DOHH2 (cell line): ENCODE measurements at regions not wholly inside any gene's neighbourhood (a gene's known extent, or its start where the extent isn't known, plus 50 kb on each side); places are given as distances from the start of the nearest gene placed in this dataset.

Experiments
- H3F3A ChIP-seq: fragments of 200-600 bp; sonication (generic), shearing (Covaris generic); 2 replicates; pipeline ENCODE4 v1.6.0; 2016; ENCODE audit warnings: antibody characterized with exemption, mild to moderate bottlenecking; ENCODE audit not compliant: control insufficient read depth, insufficient read depth
- H3K27ac ChIP-seq: fragments of 200-600 bp; sonication (generic); 2 replicates; pipeline ENCODE4 v1.5.1; 2014; ENCODE audit warnings: low read depth, mild to moderate bottlenecking, low read length, moderate library complexity
- H3K27me3 ChIP-seq: fragments of 200-600 bp; sonication (generic); 2 replicates; pipeline ENCODE4 v1.6.1; 2014; ENCODE audit warnings: mild to moderate bottlenecking, low read length, mixed read lengths; ENCODE audit not compliant: control insufficient read depth
- H3K36me3 ChIP-seq: fragments of 200-600 bp; sonication (generic); 2 replicates; pipeline ENCODE4 v1.6.1; 2014; ENCODE audit warnings: mild to moderate bottlenecking, low read length, moderate library complexity, mixed read lengths; ENCODE audit not compliant: control insufficient read depth
- H3K4me1 ChIP-seq: fragments of 200-600 bp; sonication (generic); 2 replicates; pipeline ENCODE4 v1.6.1; 2014; ENCODE audit warnings: mild to moderate bottlenecking, low read length, mixed read lengths; ENCODE audit not compliant: control insufficient read depth
- H3K4me2 ChIP-seq: fragments of 200-600 bp; sonication (generic); 2 replicates; pipeline ENCODE4 v1.6.0; 2014; ENCODE audit warnings: mild to moderate bottlenecking, low read length, moderate library complexity
- H3K4me3 ChIP-seq: fragments of 200-600 bp; sonication (generic); 2 replicates; pipeline ENCODE4 v1.5.1; 2014; ENCODE audit warnings: mild to moderate bottlenecking, low read length, mixed read lengths
- H3K79me2 ChIP-seq: fragments of 200-600 bp; sonication (generic); 2 replicates; pipeline ENCODE4 v1.6.1; 2014; ENCODE audit warnings: mild to moderate bottlenecking, low read length, mixed read lengths; ENCODE audit not compliant: control insufficient read depth
- H3K9me2 ChIP-seq: fragments of 200-600 bp; sonication (generic); replicated peaks from 2 replicates; pipeline ENCODE4 v1.6.1; 2014; ENCODE audit warnings: mild to moderate bottlenecking, low read length, mixed read lengths; ENCODE audit not compliant: control insufficient read depth
- H3K9me3 ChIP-seq: fragments of 200-600 bp; sonication (generic); 2 replicates; pipeline ENCODE4 v1.6.1; 2014; ENCODE audit warnings: antibody characterized with exemption, low read length, mixed read lengths; ENCODE audit not compliant: control insufficient read depth, insufficient read depth
- H4K20me1 ChIP-seq: fragments of 200-600 bp; sonication (generic); 2 replicates; pipeline ENCODE4 v1.6.0; 2014; ENCODE audit warnings: low read depth, mild to moderate bottlenecking, antibody characterized with exemption, low read length, moderate library complexity; ENCODE audit not compliant: control insufficient read depth, insufficient read depth
- EZH2phosphoT487 ChIP-seq: fragments of 200-600 bp; sonication (generic); IDR thresholded peaks from 2 replicates; pipeline ENCODE4 v1.6.1; 2017; ENCODE audit warnings: borderline replicate concordance, mild to moderate bottlenecking, antibody characterized with exemption, low read length, moderate library complexity, mixed read lengths
- TF ChIP-seq, protein P1 (sequence below): fragments of 200-600 bp; sonication (generic); IDR thresholded peaks from one replicate; pipeline ENCODE4 v1.5.1; 2014; ENCODE audit warnings: antibody characterized with exemption, mild to moderate bottlenecking, low read depth, low read length; ENCODE audit not compliant: poor library complexity, severe bottlenecking

GRCh38 chr6:140855520-140855919 lies 1277.2 kb upstream of the GJE1 start:
- no peaks in the 10 kb centered on the region for H3K36me3 ChIP-seq
- H3K4me1 ChIP-seq = no peaks in the 10 kb centered on the region
- no peaks in the 10 kb centered on the region for H3K79me2 ChIP-seq
- H3K27me3 ChIP-seq = no peaks in the 10 kb centered on the region
- H3F3A ChIP-seq = no peaks in the 10 kb centered on the region
- no peaks in the 10 kb centered on the region for H4K20me1 ChIP-seq
- no peaks in the 10 kb centered on the region for H3K9me3 ChIP-seq
- no peak overlapping the region for H3K27ac ChIP-seq
- no peak overlapping the region for H3K4me3 ChIP-seq
- no peak for TF ChIP-seq EZH2phosphoT487
- no peak overlapping the region for H3K4me2 ChIP-seq
- H3K9me2 ChIP-seq = no peaks in the 10 kb centered on the region

DNA sequence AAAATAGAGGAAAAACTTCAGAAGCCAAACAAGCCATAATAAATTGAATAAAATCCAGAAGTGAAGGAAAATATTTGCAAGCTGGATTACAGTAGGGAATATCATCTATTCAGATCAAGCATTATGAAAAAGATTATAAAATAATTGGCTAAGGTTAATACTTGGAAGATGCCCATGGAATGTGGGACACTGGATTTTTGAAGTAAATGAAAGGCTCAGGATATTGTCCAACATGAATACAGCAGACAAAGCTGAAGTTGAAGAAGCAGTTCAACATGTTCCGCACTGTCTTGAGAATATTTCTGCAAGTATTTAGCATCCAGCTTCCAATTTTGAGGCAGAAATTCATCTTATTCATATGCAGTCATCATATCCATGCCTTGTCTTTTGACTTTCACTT lies 1278.4 kb upstream of the GJE1 start:
- no peaks in the 10 kb centered on the region for H3K79me2 ChIP-seq
- H3K4me2 ChIP-seq = no peak overlapping the region
- TF ChIP-seq, protein P1, sequence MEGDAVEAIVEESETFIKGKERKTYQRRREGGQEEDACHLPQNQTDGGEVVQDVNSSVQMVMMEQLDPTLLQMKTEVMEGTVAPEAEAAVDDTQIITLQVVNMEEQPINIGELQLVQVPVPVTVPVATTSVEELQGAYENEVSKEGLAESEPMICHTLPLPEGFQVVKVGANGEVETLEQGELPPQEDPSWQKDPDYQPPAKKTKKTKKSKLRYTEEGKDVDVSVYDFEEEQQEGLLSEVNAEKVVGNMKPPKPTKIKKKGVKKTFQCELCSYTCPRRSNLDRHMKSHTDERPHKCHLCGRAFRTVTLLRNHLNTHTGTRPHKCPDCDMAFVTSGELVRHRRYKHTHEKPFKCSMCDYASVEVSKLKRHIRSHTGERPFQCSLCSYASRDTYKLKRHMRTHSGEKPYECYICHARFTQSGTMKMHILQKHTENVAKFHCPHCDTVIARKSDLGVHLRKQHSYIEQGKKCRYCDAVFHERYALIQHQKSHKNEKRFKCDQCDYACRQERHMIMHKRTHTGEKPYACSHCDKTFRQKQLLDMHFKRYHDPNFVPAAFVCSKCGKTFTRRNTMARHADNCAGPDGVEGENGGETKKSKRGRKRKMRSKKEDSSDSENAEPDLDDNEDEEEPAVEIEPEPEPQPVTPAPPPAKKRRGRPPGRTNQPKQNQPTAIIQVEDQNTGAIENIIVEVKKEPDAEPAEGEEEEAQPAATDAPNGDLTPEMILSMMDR = no peak
- no peak for TF ChIP-seq EZH2phosphoT487
- H3F3A ChIP-seq = no peaks in the 10 kb centered on the region
- no peaks in the 10 kb centered on the region for H3K27me3 ChIP-seq
- no peak overlapping the region for H3K27ac ChIP-seq
- no peaks in the 10 kb centered on the region for H3K36me3 ChIP-seq
- no peaks in the 10 kb centered on the region for H4K20me1 ChIP-seq
- H3K9me3 ChIP-seq = no peaks in the 10 kb centered on the region
- H3K4me3 ChIP-seq = no peak overlapping the region
- H3K9me2 ChIP-seq = no peaks in the 10 kb centered on the region
- H3K4me1 ChIP-seq = no peaks in the 10 kb centered on the region

DNA sequence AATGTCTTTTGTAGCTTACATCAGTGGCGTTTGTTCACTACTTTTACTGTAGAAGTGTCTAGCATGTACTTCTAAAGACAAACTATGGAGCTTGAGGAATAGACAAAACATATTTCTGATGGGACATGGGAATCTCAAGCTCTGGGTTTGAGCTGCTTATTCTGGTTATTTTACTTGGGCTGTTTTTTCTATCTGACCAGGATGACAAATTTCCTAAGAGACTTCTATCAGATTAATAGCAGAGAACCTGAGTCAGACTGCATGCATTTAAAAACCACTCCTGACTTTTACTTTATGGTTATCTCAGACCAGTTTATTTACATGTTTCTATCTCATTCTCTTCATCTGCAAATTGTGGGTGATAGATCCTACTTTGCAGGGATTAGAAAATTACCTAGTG lies 1282.3 kb upstream of the GJE1 start:
- Histone ChIP-seq H4K20me1 (no peaks in the 10 kb centered on the region), H3K4me2 (no peak overlapping the region)

GRCh38 chr6:140849456-140849855 lies 1283.3 kb upstream of the GJE1 start:
- H3K4me3 ChIP-seq = no peak overlapping the region
- H3K27ac ChIP-seq = no peak overlapping the region
- no peaks in the 10 kb centered on the region for H3K27me3 ChIP-seq
- no peaks in the 10 kb centered on the region for H4K20me1 ChIP-seq
- no peaks in the 10 kb centered on the region for H3K36me3 ChIP-seq
- TF ChIP-seq EZH2phosphoT487 = no peak
- TF ChIP-seq, protein P1 = no peak
- H3K9me3 ChIP-seq = no peaks in the 10 kb centered on the region
- no peaks in the 10 kb centered on the region for H3F3A ChIP-seq
- no peaks in the 10 kb centered on the region for H3K4me1 ChIP-seq
- no peaks in the 10 kb centered on the region for H3K79me2 ChIP-seq
- H3K9me2 ChIP-seq = no peaks in the 10 kb centered on the region
- no peak overlapping the region for H3K4me2 ChIP-seq

More for the DNA sequence above, 1282.3 kb upstream of the GJE1 start:
- Histone ChIP-seq H3F3A (no peaks in the 10 kb centered on the region), H3K4me1 (no peaks in the 10 kb centered on the region), H3K79me2 (no peaks in the 10 kb centered on the region), H3K9me2 (no peaks in the 10 kb centered on the region), H3K4me3 (no peak overlapping the region), H3K27ac (no peak overlapping the region), H3K36me3 (no peaks in the 10 kb centered on the region), H3K9me3 (no peaks in the 10 kb centered on the region), H3K27me3 (no peaks in the 10 kb centered on the region)
- TF ChIP-seq, protein P1 = no peak
- TF ChIP-seq EZH2phosphoT487 = no peak
